ENCODE measurements at regions not wholly inside any gene's neighbourhood (a gene's known extent, or its start where the extent isn't known, plus 50 kb on each side); places are given as distances from the start of the nearest gene placed in this dataset.

- Histone ChIP-seq H3K4me2 (ENCODE audit: low read length) (no peak overlapping the region), H3K4me1 (no peaks in the 10 kb centered on the region), H3K36me3 (ENCODE audit: control insufficient read depth, insufficient read depth, low read length) (no peaks in the 10 kb centered on the region), H3K27ac (no peak overlapping the region), H3K4me3 (ENCODE audit: low read depth, low read length) (no peak overlapping the region), H3K9me3 (ENCODE audit: control insufficient read depth, low read length) (no peaks in the 10 kb centered on the region), H3K79me2 (no peaks in the 10 kb centered on the region), H3K27me3 (ENCODE audit: control insufficient read depth, insufficient read depth, low read length) (no peaks in the 10 kb centered on the region), H2AFZ (peak overlapping the region; percentile 6), H3K9ac (no peak overlapping the region)
- TF ChIP-seq CTCF (IDR thresholded peaks at IDR 0.05): no peak
Observed at GRCh38 chr10:117448802-117449201, 73.6 kb upstream of the PDZD8 start.

- Histone ChIP-seq H3K27me3 (ENCODE audit: control insufficient read depth, insufficient read depth, low read length) (no peaks in the 10 kb centered on the region), H3K9me3 (ENCODE audit: control insufficient read depth, low read length) (no peaks in the 10 kb centered on the region), H3K4me1 (peaks cover 4% of the 10 kb centered on the region), H3K9ac (no peak overlapping the region), H3K4me3 (ENCODE audit: low read depth, low read length) (no peak overlapping the region), H3K36me3 (ENCODE audit: control insufficient read depth, insufficient read depth, low read length) (no peaks in the 10 kb centered on the region), H3K79me2 (no peaks in the 10 kb centered on the region), H2AFZ (no peak overlapping the region), H3K27ac (no peak overlapping the region), H3K4me2 (ENCODE audit: low read length) (no peak overlapping the region)
- no peak for TF ChIP-seq CTCF (IDR thresholded peaks at IDR 0.05)
Observed at GRCh38 chr10:117445992-117446391, 70.8 kb upstream of the PDZD8 start.

GRCh38 chr10:117444497-117445040 is 69.3 kb upstream of the PDZD8 start:
- Histone ChIP-seq H3K79me2 (no peaks in the 10 kb centered on the region), H2AFZ (no peak overlapping the region), H3K4me2 (ENCODE audit: low read length) (no peak overlapping the region), H3K9me3 (ENCODE audit: control insufficient read depth, low read length) (no peaks in the 10 kb centered on the region), H3K36me3 (ENCODE audit: control insufficient read depth, insufficient read depth, low read length) (no peaks in the 10 kb centered on the region), H3K27me3 (ENCODE audit: control insufficient read depth, insufficient read depth, low read length) (no peaks in the 10 kb centered on the region), H3K4me3 (ENCODE audit: low read depth, low read length) (no peak overlapping the region), H3K27ac (no peak overlapping the region), H3K9ac (no peak overlapping the region), H3K4me1 (peaks cover 4% of the 10 kb centered on the region)
- no peak for TF ChIP-seq CTCF (IDR thresholded peaks at IDR 0.05)

GRCh38 chr10:117443686-117444041 is 68.4 kb upstream of the PDZD8 start:
- Histone ChIP-seq H3K4me2 (ENCODE audit: low read length) (peak overlapping the region; percentile 67), H3K4me1 (peaks cover 4% of the 10 kb centered on the region), H3K36me3 (ENCODE audit: control insufficient read depth, insufficient read depth, low read length) (no peaks in the 10 kb centered on the region), H3K4me3 (ENCODE audit: low read depth, low read length) (peak overlapping the region; percentile 25), H2AFZ (peak overlapping the region; percentile 77), H3K79me2 (no peaks in the 10 kb centered on the region), H3K9ac (no peak overlapping the region), H3K27me3 (ENCODE audit: control insufficient read depth, insufficient read depth, low read length) (no peaks in the 10 kb centered on the region), H3K9me3 (ENCODE audit: control insufficient read depth, low read length) (no peaks in the 10 kb centered on the region), H3K27ac (no peak overlapping the region)
- TF ChIP-seq CTCF (IDR thresholded peaks at IDR 0.05): no peak

- Histone ChIP-seq H3K4me2 (ENCODE audit: low read length) (peak overlapping the region; percentile 67), H3K36me3 (ENCODE audit: control insufficient read depth, insufficient read depth, low read length) (no peaks in the 10 kb centered on the region), H3K9ac (no peak overlapping the region), H2AFZ (peak overlapping the region; percentile 77), H3K79me2 (no peaks in the 10 kb centered on the region), H3K27ac (no peak overlapping the region), H3K27me3 (ENCODE audit: control insufficient read depth, insufficient read depth, low read length) (no peaks in the 10 kb centered on the region), H3K9me3 (ENCODE audit: control insufficient read depth, low read length) (no peaks in the 10 kb centered on the region), H3K4me3 (ENCODE audit: low read depth, low read length) (peak overlapping the region; percentile 25), H3K4me1 (peaks cover 4% of the 10 kb centered on the region)
- TF ChIP-seq CTCF (IDR thresholded peaks at IDR 0.05): peak; percentile 95
Observed at GRCh38 chr10:117442944-117443685, 67.9 kb upstream of the PDZD8 start.

Data from parathyroid adenoma (tissue), 2 donors.